ENCODE measurements at regions not wholly inside any gene's neighbourhood (a gene's known extent, or its start where the extent isn't known, plus 50 kb on each side); places are given as distances from the start of the nearest gene placed in this dataset.

GRCh38 chr4:116073051-116073450, 959.6 kb upstream of the NDST4 start:
- H3K4me1 ChIP-seq (ENCODE audit: control insufficient read depth, low read depth, low read length), result no peaks in the 10 kb centered on the region
- no peaks in the 10 kb centered on the region for H3K27me3 ChIP-seq (ENCODE audit: control insufficient read depth, insufficient read depth, low read length)
- no peak overlapping the region for H3K27ac ChIP-seq (ENCODE audit: low read length)
- no peaks in the 10 kb centered on the region for H3K36me3 ChIP-seq (ENCODE audit: control insufficient read depth, low read depth, low read length)
- H3K4me3 ChIP-seq (ENCODE audit: low read length), result no peak overlapping the region
- no peak overlapping the region for H3K9ac ChIP-seq (ENCODE audit: low read length)
- H3K9me3 ChIP-seq (ENCODE audit: control insufficient read depth, low read depth, low read length), result peaks cover 2% of the 10 kb centered on the region

DNA sequence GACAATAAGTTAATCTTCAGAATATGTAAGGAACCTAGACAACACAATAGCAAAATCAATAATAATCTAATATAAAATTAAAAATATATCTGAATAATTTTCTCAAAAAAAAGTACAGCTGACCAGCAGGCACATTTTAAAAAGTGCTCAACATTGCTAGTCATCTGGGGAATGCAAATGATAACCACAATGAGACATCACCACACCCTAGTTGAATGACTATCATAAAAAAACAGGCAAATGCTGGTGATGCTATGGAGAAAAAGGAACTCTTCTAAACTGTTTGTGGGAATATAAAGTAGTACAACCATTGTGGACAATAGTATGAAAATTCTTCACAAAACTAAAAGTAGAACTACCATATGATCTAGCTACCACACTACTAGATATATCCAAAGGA, 956.9 kb upstream of the NDST4 start:
- no peaks in the 10 kb centered on the region for H3K36me3 ChIP-seq (ENCODE audit: control insufficient read depth, low read depth, low read length)
- no peak overlapping the region for H3K27ac ChIP-seq (ENCODE audit: low read length)
- H3K9ac ChIP-seq (ENCODE audit: low read length), result no peak overlapping the region
- H3K4me1 ChIP-seq (ENCODE audit: control insufficient read depth, low read depth, low read length), result no peaks in the 10 kb centered on the region
- no peak overlapping the region for H3K4me3 ChIP-seq (ENCODE audit: low read length)
- peaks cover 3% of the 10 kb centered on the region for H3K9me3 ChIP-seq (ENCODE audit: control insufficient read depth, low read depth, low read length)
- no peaks in the 10 kb centered on the region for H3K27me3 ChIP-seq (ENCODE audit: control insufficient read depth, insufficient read depth, low read length)

- H3K4me3 ChIP-seq (ENCODE audit: low read length), result no peak overlapping the region
- H3K36me3 ChIP-seq (ENCODE audit: control insufficient read depth, low read depth, low read length), result no peaks in the 10 kb centered on the region
- no peak overlapping the region for H3K27ac ChIP-seq (ENCODE audit: low read length)
Observed at GRCh38 chr4:116066711-116067245, 953.4 kb upstream of the NDST4 start.

GRCh38 chr4:116064331-116064730, 950.9 kb upstream of the NDST4 start:
- Histone ChIP-seq H3K4me1 (ENCODE audit: control insufficient read depth, low read depth, low read length) (no peaks in the 10 kb centered on the region), H3K4me3 (ENCODE audit: low read length) (no peak overlapping the region), H3K27me3 (ENCODE audit: control insufficient read depth, insufficient read depth, low read length) (no peaks in the 10 kb centered on the region), H3K27ac (ENCODE audit: low read length) (no peak overlapping the region), H3K36me3 (ENCODE audit: control insufficient read depth, low read depth, low read length) (no peaks in the 10 kb centered on the region), H3K9me3 (ENCODE audit: control insufficient read depth, low read depth, low read length) (peaks cover 3% of the 10 kb centered on the region), H3K9ac (ENCODE audit: low read length) (no peak overlapping the region)

More at GRCh38 chr4:116066711-116067245, 953.4 kb upstream of the NDST4 start:
- Histone ChIP-seq H3K27me3 (ENCODE audit: control insufficient read depth, insufficient read depth, low read length) (no peaks in the 10 kb centered on the region), H3K9ac (ENCODE audit: low read length) (no peak overlapping the region), H3K9me3 (ENCODE audit: control insufficient read depth, low read depth, low read length) (peaks cover 3% of the 10 kb centered on the region), H3K4me1 (ENCODE audit: control insufficient read depth, low read depth, low read length) (no peaks in the 10 kb centered on the region)

GRCh38 chr4:116059361-116059760, 945.9 kb upstream of the NDST4 start:
- Histone ChIP-seq H3K9me3 (ENCODE audit: control insufficient read depth, low read depth, low read length) (peaks cover 5% of the 10 kb centered on the region), H3K36me3 (ENCODE audit: control insufficient read depth, low read depth, low read length) (no peaks in the 10 kb centered on the region)

GRCh38 chr4:116058129-116058528, 944.7 kb upstream of the NDST4 start:
- H3K27ac ChIP-seq (ENCODE audit: low read length), result no peak overlapping the region
- H3K4me1 ChIP-seq (ENCODE audit: control insufficient read depth, low read depth, low read length), result no peaks in the 10 kb centered on the region
- H3K27me3 ChIP-seq (ENCODE audit: control insufficient read depth, insufficient read depth, low read length), result no peaks in the 10 kb centered on the region
- H3K4me3 ChIP-seq (ENCODE audit: low read length), result no peak overlapping the region
- H3K9me3 ChIP-seq (ENCODE audit: control insufficient read depth, low read depth, low read length), result peaks cover 5% of the 10 kb centered on the region
- no peaks in the 10 kb centered on the region for H3K36me3 ChIP-seq (ENCODE audit: control insufficient read depth, low read depth, low read length)
- no peak overlapping the region for H3K9ac ChIP-seq (ENCODE audit: low read length)

More at GRCh38 chr4:116059361-116059760, 945.9 kb upstream of the NDST4 start:
- Histone ChIP-seq H3K4me1 (ENCODE audit: control insufficient read depth, low read depth, low read length) (no peaks in the 10 kb centered on the region), H3K4me3 (ENCODE audit: low read length) (no peak overlapping the region), H3K27ac (ENCODE audit: low read length) (no peak overlapping the region), H3K27me3 (ENCODE audit: control insufficient read depth, insufficient read depth, low read length) (no peaks in the 10 kb centered on the region), H3K9ac (ENCODE audit: low read length) (no peak overlapping the region)

- Histone ChIP-seq H3K4me3 (ENCODE audit: low read length) (no peak overlapping the region), H3K36me3 (ENCODE audit: control insufficient read depth, low read depth, low read length) (no peaks in the 10 kb centered on the region), H3K4me1 (ENCODE audit: control insufficient read depth, low read depth, low read length) (no peaks in the 10 kb centered on the region), H3K9me3 (ENCODE audit: control insufficient read depth, low read depth, low read length) (peaks cover 5% of the 10 kb centered on the region), H3K27me3 (ENCODE audit: control insufficient read depth, insufficient read depth, low read length) (no peaks in the 10 kb centered on the region), H3K27ac (ENCODE audit: low read length) (no peak overlapping the region), H3K9ac (ENCODE audit: low read length) (no peak overlapping the region)
Observed at GRCh38 chr4:116055857-116056827, 942.7 kb upstream of the NDST4 start.

DNA sequence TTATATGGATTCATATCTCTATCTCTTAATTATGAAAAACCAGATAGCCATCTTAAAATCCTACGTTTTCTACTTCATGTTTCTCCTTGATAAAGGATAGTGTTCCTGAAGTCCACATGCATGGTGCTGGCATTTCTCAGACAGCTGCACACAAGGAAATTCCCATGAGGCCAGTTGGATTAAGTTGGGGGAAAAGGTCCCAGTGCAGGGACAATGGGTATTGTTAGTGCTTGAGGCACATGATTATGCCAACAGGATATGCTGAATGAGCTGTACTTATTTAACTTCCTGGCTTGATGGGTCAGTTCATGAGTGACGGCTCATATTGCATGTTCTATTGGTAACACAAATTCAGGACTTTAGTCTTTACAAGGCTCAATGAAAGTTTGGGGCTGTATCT, 913.9 kb upstream of the NDST4 start:
- Histone ChIP-seq H3K4me1 (ENCODE audit: control insufficient read depth, low read depth, low read length) (no peaks in the 10 kb centered on the region), H3K27ac (ENCODE audit: low read length) (no peak overlapping the region)

DNA sequence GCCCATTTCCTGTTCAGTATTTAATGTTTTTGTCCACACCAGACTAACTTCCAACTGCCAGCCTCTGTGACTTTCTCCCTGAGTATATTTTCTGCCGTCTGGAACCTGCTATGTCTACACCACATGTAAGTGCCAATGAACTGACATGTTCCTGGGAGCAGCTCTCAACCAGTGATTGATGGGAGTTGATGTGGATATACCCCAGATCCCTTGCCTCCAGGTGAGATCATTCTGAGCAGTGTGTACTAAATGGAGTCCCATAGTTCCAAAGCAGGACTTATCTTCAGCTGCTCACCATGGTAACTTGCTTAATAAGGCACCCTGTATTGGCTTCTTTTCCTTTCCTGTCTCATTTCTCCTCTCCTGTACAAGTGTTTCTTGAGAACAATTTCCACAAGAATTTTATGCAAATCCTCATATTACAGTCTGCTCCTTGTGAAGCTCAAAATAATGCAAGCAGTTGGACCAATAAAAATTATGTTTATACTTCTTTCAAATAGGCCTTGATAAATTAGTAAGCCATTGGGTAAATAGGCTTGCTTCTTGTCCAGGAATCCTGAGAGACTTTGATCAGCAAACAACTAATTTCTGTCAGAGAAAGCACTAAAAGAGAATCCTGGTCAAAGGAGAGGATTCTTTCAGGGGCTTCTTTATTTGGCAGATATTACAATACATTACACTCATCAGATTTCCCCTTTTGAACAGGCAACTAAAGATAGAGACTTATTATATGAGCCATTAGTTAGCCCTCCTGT, 911.7 kb upstream of the NDST4 start:
- Histone ChIP-seq H3K4me1 (ENCODE audit: control insufficient read depth, low read depth, low read length) (no peaks in the 10 kb centered on the region), H3K27me3 (ENCODE audit: control insufficient read depth, insufficient read depth, low read length) (no peaks in the 10 kb centered on the region), H3K36me3 (ENCODE audit: control insufficient read depth, low read depth, low read length) (no peaks in the 10 kb centered on the region), H3K27ac (ENCODE audit: low read length) (no peak overlapping the region), H3K4me3 (ENCODE audit: low read length) (no peak overlapping the region), H3K9ac (ENCODE audit: low read length) (no peak overlapping the region), H3K9me3 (ENCODE audit: control insufficient read depth, low read depth, low read length) (peaks cover 8% of the 10 kb centered on the region)

More for the DNA sequence above, 913.9 kb upstream of the NDST4 start:
- Histone ChIP-seq H3K9me3 (ENCODE audit: control insufficient read depth, low read depth, low read length) (no peaks in the 10 kb centered on the region), H3K27me3 (ENCODE audit: control insufficient read depth, insufficient read depth, low read length) (no peaks in the 10 kb centered on the region), H3K36me3 (ENCODE audit: control insufficient read depth, low read depth, low read length) (no peaks in the 10 kb centered on the region), H3K9ac (ENCODE audit: low read length) (no peak overlapping the region), H3K4me3 (ENCODE audit: low read length) (no peak overlapping the region)

DNA sequence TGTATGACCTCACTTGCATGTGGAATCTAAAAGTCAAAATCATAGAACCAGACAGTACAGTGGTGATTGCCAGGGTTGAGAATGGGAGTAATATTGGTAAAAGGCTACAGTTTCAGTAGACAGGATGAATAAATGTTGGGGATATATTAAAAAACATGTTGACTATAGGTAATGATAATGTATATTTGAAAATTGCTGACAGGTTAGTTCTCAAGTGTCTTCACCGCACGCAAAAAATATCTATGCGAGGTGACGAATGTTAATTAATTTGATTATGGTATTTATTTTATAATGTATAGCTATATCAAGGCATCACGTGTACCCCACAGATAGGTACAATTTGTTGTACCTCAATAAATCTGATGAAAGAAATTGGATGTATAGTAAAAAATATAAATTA, 909.6 kb upstream of the NDST4 start:
- no peak overlapping the region for H3K4me3 ChIP-seq (ENCODE audit: low read length)

DNA sequence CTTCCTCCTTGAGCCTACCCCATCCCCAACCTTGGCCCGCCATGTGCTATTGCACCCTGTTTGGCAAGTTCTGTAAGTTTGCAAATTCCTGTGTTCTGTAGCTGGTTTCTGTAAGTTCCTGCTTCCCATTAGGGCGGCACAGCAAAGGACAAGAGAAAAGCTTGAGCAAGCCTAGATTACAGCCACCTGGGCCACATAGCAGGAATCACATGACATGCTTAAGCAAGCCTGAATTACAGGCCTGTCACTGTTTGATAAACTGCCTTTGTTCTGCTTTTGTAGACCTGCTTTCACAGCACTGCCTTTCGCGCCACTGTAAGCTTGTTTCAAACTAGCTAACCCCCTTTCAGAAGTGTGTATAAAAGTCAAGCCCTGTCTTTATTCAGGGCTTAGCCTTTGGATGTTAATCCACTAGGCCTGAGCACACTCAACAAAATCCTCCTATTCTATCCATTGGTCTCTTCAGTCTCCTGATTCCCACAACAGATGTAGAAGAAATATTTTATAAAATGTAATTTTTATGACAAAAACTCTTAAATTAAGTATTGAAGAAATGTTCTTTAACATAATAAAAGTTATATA, 906.8 kb upstream of the NDST4 start:
- H3K27ac ChIP-seq (ENCODE audit: low read length), result no peak overlapping the region
- H3K9me3 ChIP-seq (ENCODE audit: control insufficient read depth, low read depth, low read length), result peaks cover 20% of the 10 kb centered on the region
- H3K36me3 ChIP-seq (ENCODE audit: control insufficient read depth, low read depth, low read length), result no peaks in the 10 kb centered on the region
- no peak overlapping the region for H3K9ac ChIP-seq (ENCODE audit: low read length)
- no peaks in the 10 kb centered on the region for H3K27me3 ChIP-seq (ENCODE audit: control insufficient read depth, insufficient read depth, low read length)
- H3K4me1 ChIP-seq (ENCODE audit: control insufficient read depth, low read depth, low read length), result no peaks in the 10 kb centered on the region
- H3K4me3 ChIP-seq (ENCODE audit: low read length), result no peak overlapping the region

More for the DNA sequence above, 909.6 kb upstream of the NDST4 start:
- Histone ChIP-seq H3K9me3 (ENCODE audit: control insufficient read depth, low read depth, low read length) (peaks cover 13% of the 10 kb centered on the region), H3K9ac (ENCODE audit: low read length) (no peak overlapping the region), H3K27me3 (ENCODE audit: control insufficient read depth, insufficient read depth, low read length) (no peaks in the 10 kb centered on the region), H3K36me3 (ENCODE audit: control insufficient read depth, low read depth, low read length) (no peaks in the 10 kb centered on the region), H3K27ac (ENCODE audit: low read length) (no peak overlapping the region), H3K4me1 (ENCODE audit: control insufficient read depth, low read depth, low read length) (no peaks in the 10 kb centered on the region)

Measured in iPS-18a (cell line).